ENCODE measurements at regions not wholly inside any gene's neighbourhood (a gene's known extent, or its start where the extent isn't known, plus 50 kb on each side); places are given as distances from the start of the nearest gene placed in this dataset.

GRCh38 chr13:111961651-111962192 is 105.2 kb upstream of the SOX1 start:
- TF ChIP-seq POLR2A (IDR thresholded peaks at IDR 0.05) (no peak), CTCF (IDR thresholded peaks at IDR 0.05) (no peak)
